ENCODE measurements at regions not wholly inside any gene's neighbourhood (a gene's known extent, or its start where the extent isn't known, plus 50 kb on each side); places are given as distances from the start of the nearest gene placed in this dataset.
"Not testable (repeated sequence)": the region's sequence is repeated elsewhere in the genome, so short reads cannot be mapped to it uniquely, and the experiment has no call there.

DNA sequence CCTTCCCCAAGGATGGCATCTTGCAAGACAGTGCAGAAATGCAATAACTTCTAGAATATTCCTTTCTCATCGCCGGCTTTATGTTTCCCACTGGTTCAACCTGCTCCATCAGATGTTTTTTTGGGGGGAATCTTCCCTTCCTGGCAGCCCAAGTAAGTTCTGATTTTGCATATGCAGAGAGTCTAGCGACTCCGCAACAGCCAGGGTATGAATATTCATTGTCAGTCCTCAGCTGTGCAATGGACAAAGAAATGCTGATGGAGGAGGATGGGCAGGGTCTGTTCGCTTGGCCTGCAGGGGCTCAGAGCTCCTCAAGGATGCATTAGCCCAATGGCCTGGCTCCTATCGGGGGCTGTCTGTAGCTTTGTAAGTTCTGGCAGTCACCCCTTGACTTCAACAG lies 358.8 kb upstream of the CCL2 start:
- no peak for DNase-seq (ENCODE audit: low spot score)

DNA sequence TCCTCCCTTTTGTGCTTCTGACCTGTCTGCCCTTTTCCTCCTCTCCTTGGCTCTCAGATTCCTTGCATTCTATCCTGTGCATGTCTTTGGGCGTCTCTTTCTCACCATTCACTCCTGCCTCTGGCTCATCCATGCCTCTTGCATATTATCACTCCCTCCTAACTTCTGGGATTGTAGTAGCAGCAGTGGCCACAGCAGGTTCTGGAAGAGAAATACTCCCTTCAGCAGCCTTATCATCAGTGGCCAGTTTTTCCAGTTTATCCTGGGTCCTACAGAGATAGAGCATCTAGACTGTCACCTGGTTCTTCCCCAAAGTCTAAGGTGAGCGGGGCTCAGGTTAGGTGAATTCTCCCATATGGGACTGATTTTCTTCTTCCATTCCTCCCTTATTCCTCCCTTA lies 354.0 kb upstream of the CCL2 start:
- no peak for DNase-seq (ENCODE audit: low spot score)

DNA sequence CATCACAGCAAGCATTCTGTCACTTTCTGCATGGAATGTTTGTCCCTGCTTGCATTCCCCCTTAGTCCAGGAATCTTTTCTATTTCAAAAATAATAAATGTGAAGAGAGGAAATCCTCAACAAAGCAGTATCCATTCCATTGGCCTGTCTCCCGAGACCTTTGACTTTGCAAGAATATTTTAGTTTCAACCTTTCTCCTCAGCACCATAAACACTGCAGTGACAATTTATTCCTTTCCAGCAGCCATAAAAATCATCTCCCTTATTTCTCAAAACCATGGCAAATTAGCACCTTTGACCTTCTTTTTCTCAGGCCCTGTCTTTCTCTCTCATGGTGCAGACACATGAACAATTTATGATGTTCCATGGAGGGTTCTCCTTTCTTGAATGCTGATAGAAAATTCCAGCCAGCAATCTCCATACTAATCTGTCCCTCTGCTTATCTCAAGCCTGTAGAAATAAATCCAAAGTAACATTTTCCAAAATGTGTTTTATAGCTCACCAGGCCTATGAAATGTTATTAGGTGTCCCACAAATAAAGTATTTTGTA lies 352.1 kb upstream of the CCL2 start:
- no peak for DNase-seq (ENCODE audit: low spot score)

DNA sequence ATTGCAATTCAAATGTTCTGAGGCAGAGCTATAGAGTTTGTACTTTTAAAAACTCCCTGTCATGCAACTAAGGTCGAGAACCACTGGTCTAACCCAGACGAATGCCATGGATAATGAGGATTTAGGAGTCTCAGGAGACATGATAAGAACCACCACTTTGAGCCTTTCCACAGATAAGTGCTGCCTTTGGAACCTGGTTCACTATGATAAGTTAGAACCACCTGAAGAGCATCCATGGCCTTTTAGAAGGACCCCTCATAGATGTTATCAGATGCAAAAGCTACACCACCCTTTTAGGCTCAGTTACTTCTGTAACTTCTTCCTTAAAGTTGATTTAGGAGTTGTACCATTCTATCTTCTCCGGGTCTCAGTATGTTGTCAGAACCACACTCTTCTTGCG lies 350.6 kb upstream of the CCL2 start:
- no peak for DNase-seq (ENCODE audit: low spot score)

DNA sequence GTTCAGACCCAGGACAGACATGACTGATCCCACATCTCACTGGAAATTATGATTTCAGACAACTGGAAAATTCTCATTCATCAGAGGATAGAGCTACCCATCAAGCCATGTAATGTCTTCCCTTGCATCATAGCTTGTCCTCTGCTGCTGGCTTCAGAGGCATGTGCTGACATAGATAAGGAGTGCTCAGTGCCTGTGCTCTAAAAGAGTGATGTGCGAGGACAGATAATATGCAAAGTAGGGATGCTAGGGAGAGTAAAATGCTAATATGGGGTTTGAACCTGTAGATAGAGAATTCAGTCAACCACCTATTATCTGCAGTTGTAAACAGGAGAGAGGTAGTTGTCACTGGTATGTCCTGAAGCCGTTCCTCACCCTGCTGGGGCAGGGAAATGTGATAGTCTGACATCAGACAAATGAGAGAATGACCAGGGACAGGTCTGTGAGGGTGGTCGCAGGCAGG lies 349.7 kb upstream of the CCL2 start:
- no peak for DNase-seq (ENCODE audit: low spot score)

DNA sequence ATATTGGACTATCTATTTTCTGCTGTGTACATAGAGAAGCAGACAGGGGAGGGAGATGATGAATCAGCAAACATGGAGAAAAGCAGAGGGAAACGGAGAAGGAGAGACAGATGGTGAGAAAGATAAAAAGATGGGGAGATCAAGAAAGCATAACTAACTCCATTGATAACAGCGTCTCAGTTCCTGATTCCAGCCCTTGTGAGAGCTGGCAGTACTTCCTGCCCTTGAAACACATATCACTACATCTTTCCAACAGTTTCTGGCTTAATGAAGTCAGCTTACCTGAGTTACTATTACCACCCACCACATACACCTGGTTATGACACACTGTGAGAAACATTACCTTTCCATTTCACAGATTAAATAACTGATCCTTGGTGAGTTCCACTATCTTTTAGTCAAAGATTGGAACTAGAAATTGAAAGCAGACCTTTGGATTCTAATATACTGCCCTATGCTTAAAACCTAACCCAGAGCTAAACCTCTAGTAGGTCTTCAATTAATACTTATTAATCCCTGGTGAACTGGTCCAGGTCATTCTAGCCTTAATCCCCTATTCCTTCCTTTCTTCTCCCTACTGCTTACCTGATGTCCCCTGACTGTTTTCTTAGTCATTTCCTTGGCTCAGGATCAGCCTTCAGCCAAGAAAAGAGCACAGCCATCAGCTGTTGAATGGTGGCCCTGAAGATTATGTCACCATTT lies 346.6 kb upstream of the CCL2 start:
- DNase-seq (ENCODE audit: low spot score) = no peak

DNA sequence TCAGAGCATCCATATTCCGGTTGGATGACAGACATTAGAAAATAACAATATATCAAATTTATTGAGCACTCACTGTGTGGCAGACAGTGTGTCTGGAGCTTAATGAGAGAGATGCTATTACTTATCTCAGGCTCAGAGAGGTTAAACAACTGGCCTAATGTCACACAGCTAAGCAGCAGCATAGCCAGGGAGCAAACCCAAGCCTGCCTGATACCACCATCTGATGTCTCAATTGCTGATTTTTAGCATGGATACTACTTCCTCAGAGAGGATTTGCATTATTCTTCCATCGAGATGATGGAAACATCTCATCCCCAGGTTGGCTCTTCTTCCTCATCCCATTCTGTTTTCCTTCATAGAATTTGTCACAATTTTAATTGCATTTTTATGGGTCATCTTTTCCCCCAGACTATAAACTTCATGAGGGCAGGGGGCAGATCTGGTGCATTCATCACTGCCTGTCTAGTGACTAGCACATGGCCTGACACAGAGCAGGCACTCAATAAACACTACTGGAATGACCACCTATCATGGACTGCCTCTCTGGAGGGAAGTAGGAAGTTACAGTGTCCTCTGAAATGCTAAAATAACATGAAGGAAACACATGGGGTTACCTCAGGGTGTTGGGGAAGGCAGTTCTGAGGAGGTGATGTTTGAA lies 344.8 kb upstream of the CCL2 start:
- no peak for DNase-seq (ENCODE audit: low spot score)

DNA sequence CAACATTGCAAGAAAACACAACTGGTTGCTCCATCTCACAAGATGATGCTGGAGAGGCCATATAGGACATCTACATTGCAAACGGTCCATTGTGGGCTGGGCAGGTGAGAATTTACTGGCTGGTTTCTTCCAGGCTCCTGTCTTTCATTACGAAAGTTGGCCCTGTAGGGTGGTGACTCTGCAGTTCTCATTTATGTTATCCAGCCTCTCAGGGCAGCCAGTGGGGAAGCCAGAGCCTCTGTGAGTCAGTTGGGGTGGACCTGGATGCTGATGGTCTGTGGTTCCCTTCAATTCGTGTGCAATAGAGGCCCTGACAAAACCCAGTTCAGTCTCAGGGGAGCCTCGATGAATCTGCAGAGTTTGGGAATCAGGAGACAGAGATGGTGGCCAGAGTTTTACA lies 341.0 kb upstream of the CCL2 start:
- DNase-seq (ENCODE audit: low spot score) = no peak

DNA sequence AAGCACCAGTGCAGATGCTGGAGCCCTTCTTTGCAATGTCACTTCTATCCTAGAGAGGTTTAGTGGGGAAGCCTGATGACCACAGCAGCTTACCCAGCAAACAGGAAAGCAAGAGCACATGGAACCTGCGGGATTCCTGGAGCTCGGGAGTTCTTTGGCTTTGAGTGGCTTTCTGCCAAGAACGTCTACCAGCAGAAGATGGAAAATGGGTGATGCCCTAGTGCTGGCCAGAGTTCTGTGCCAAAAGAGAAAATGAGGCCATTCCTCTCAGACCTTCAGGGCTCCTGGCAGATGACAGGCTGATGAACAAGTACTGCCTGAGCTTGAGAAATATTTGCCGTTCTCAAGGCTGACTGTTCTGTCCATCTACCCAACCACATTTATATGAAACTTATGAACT lies 332.1 kb upstream of the CCL2 start:
- DNase-seq (ENCODE audit: low spot score) = no peak

DNA sequence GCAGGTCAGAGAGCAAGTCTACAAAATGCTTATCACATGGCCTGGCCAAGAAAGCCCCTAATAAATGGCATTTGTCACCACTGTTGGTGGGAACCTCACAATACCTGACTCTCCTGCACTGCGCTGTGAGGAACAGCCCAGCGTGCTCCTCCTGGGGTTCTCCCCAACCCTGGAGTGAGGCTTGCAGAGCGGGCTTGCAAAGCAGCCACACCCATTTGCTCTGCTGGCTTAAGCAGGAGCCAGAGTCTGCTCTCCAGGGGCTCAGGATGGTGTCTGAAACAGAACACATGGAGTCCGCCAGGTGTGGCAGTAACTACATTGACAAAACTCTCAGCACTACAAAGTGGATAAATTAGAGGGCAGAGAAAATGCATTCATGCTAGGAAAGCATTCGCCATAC lies 331.0 kb upstream of the CCL2 start:
- DNase-seq (ENCODE audit: low spot score) = no peak

DNA sequence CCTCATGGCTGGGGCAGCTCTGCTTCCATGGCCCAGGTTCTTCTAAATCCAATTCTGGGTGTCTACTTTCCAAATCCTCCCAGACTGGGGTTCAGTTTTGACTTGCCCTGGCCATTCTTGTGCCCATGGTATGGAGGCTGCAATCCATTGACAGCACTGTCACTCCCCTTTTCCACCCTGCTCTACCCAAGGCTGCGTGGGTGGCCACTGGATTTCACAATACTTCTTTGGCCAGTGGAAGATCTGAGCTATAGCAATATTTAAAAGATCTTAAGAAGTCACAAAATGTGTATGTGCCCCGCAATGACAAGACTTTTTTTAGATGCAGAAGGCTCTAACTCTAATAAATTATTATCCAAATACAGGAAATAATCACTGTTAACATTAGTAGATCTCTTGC lies 329.4 kb upstream of the CCL2 start:
- DNase-seq (ENCODE audit: low spot score) = no peak

DNA sequence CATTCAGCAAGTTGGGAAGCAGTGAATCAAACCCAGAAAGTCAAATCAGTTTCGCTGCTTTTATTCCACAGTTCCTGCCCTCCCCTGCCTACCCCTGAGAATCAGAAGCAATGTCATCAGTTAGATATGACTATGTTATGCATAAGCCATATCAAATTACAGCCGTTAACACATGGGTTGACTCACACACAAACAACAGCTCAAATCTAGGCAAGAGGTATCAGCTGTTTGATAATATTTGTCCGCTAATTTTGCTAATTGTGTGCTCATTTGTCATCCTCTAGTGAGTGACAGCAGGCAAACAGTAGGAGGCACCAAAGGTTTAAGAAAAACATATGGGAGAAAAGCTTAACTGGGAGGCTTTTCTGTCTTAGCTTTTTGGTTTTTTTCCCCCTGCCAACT lies 327.4 kb upstream of the CCL2 start:
- DNase-seq (ENCODE audit: low spot score) = peak; percentile 73

DNA sequence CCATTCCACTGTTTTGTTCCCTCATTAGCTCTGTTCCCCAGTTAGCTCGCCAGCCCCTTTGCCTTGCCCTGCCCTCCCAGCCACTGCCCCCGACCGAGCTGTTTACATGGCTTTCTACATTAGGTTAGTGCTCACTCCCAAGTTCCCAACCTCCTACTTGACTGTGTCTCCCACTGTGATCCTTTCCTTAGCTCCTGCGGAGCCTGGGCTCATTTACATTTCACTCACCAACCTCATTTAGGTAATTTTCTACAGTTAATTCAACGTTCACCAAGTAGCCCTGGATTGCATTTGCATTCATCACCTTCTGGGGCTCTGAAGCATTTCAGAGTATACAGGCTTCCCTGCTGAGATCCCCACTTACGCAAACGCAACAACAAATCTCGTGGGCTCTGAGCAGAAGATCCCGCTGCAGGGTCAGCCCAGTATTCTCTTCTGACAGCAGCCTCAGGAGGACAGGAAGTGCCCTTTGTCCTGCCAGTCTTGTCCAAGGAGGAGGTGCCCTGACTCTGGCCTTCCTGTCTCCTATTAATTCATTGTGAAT lies 325.8 kb upstream of the CCL2 start:
- DNase-seq (ENCODE audit: low spot score) = no peak

DNA sequence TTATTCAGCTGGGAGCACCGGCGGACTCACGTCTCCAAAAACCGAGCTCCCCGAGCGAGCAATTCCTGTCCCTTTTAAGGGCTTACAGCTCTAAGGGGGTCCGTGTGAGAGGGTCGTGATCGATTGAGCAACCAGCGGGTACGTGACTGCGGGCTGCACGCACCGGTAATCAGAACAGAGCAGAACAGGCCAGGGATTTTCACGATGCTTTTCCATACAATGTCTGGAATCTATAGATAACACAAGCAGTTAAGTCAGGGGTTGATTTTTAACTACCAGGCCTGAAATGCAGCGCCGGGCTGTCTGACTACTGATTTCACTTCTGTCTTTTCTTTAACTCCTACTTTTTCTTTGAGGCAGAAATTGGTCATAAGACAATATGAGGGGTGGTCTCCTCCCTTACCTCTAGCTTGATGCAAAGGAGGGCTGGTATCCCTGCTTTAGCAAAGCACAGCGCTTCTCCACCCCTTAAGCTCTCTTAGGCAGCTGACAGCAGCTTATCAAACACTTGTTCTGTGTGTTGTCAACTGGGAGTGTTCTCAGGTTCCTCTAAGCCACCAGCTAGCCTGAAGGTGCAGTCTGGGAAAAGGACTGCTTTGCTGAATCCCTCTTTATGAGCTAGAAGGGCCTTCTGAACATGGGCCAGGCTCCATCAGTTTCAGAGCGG lies 323.8 kb upstream of the CCL2 start:
- DNase-seq (ENCODE audit: low spot score) = not testable (repeated sequence)

DNA sequence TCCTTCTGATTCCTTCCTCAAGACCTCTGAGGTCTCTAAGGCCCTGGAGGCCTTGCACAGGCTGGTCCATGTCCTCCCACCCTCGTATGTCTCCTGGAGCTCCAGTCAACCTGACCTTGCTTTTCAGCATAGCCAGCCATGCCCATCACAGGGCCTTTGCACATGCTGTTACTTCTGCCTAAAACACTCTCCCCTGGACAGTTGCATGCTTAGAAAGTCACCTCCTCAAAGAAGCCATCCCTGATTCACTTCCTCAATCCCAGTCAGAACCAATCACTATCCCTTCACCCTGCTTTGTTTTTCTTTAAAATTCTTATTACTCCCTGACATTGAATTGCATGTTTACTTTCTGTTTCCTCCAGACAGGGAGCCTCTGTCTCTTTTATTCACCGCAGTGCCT lies 322.1 kb upstream of the CCL2 start:
- DNase-seq (ENCODE audit: low spot score) = no peak

DNA sequence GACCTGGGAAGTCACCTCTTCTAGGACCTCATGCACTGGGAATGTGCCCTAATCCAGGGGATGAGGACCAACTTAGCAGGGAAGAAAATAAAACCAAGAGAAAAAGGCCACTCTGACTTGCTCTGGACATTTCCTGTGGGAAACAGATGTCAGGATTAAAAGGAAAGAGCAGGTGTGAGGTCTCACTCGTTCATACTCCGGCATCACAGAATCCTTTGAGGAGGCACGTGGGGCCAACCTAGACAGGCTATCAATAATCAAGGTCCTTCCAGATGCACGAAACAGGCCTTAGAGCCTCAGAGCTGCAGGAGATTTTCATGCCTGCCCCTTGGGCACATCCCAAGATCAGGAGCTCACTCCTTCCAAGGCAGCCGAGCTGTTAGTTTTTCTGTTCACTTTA lies 321.5 kb upstream of the CCL2 start:
- no peak for DNase-seq (ENCODE audit: low spot score)

DNA sequence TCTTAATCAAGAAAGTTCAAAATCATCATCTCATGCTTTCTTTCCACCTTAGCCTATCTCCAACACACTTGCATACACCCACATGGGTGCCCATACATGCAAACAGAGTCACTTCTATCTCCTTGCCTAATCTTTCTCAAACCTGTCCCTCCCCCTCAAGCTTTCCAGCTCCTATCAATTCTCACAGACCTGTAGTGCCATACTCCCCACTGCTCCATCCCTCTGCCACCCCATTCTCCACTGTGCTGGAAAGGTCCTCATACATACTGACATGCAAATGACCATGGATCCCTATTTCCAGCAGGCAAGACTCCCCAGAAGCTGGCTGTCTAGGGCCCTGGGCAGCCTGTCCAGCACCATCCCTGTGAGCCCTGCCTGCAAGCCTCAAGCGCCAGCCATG lies 320.4 kb upstream of the CCL2 start:
- DNase-seq (ENCODE audit: low spot score) = no peak

DNA sequence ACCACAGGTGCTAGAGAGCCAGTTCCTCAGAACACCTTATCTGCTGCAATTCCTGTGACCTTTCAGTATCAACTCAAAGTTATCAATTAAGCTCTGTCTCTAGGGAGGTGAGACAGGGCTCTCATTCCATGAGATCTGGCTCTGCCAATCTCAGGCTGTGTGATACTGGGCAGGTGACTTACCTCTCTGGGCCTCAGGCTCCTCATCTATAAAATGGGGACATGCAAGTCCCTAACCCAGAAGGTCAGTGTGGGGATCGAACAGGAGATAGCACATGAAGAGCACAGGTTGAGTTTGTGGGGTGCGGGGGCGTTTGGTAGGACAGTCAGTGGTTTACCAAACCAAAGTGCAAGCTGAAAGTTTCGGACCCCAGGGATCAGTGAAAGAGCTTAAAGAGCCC lies 319.3 kb upstream of the CCL2 start:
- DNase-seq (ENCODE audit: low spot score) = no peak

DNA sequence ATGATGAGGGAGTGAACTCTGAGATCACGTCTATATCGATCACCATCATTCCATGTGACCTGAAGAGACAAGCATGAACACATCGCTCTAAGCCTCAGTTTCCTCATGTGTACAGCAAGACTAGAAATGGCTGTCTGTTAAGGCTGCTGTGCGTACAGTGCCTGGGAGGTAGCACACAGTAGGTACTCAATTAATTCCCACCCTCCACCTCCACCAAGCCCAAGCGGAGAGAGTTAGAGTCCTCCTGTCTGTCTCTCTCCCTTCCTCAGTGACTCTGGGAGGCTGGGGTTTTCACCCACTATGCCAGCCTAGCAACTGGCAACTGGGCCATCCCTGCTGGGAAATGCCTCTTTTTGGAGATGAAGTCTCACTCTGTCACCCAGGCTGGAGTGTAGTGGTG lies 318.3 kb upstream of the CCL2 start:
- DNase-seq (ENCODE audit: low spot score) = no peak

DNA sequence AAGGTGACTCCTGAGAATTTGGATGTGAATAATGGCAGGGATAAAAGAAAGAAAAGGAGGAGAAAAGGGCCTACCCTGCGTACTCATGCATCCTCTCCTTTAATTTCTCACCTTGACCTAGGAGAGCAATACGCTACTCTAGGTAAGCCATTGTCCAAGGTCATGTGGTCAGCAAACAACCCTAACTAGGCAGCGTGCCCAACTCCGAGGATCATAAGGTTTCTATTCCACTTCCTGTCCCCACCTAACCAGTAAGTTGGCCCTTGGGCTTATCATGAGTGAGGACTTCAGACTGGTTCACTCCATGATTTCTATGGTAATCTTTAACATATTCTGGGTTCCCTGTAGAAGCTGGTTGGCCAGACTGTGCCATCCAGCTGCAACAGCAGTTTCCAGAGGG lies 315.1 kb upstream of the CCL2 start:
- DNase-seq (ENCODE audit: low spot score) = no peak

DNA sequence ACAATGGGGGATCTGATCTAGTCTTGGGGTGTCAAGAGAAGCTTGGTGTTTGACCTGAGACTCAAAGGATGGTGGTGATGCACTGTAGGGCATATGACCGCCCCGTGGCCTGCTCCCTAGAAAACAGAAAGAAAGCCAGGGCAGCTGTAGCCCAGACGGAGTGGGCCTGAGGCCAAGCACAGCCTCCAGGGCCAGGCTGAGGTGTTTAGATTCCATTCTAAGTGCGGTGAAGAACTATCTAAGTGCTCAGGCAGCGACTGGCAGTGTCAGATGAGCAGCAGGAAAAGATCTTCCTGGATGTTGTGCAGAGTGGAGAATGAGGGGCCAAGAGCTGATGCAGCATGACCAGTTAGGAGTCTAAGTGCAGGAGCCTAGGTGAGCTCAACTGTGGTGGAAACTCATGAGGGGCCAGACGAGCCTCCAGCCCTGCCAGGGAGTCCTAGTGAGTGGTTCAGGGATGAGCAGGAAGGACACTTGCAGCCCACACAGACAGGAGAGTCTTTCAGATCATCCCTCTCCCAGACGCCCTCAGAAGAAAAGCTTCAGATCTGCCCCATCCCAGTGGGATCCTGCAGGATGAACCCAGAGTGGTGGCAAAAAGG lies 314.2 kb upstream of the CCL2 start:
- DNase-seq (ENCODE audit: low spot score) = no peak

DNA sequence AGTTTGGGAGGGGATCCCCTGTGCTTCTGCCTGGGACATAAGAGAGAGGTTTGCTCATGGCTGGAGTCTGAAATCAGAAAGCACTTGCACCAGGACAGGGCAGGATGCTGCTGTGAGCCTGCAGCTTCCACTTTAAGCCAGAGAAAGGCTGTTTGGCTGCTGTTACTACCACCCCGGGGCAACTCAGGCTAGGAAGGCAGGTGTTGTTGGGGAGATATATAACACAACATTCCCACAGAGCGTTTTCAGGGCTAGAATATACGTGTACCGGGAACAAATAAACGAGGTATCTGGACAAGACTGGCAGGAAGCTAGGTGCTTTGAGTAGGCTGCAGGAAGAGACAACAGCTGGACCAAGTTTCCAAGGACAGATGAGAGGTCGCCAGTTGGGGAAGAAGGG lies 313.3 kb upstream of the CCL2 start:
- no peak for DNase-seq (ENCODE audit: low spot score)

DNA sequence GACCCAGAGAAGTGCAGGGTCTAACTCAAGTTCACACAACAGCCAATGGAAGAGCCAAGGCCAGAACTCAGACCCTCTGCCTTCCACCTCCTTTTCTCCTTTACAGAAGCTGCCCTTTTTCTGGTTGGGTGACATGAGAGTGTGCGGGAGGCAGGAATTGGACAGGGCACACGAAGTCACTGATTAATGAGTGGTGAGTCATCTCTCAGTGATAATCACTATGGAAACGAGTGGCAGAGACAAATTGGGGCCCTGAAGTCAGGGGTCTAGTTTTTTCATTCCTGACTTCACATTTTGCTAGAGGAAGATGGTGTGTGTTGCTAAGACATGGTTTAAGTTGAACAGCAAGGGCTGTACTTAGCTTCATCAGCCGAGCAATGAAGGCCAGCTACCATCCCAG lies 312.7 kb upstream of the CCL2 start:
- no peak for DNase-seq (ENCODE audit: low spot score)

All from D341Med (cell line).